HG03460 (cell line): ENCODE measurements at regions not wholly inside any gene's neighbourhood (a gene's known extent, or its start where the extent isn't known, plus 50 kb on each side); places are given as distances from the start of the nearest gene placed in this dataset.

Source experiments
- ATAC-seq: cut with Tn5 transposase; IDR thresholded peaks from one replicate; pipeline ENCODE4 v1.9.1; 2021; ENCODE audit not compliant: unreplicated experiment

GRCh38 chr6:138607478-138608433 is 108.5 kb upstream of the NHSL1 start:
- no peak for ATAC-seq

- no peak for ATAC-seq
Observed at GRCh38 chr6:138608896-138609295, 109.6 kb upstream of the NHSL1 start.

GRCh38 chr6:138609801-138610430 is 110.6 kb upstream of the NHSL1 start:
- ATAC-seq = no peak

- no peak for ATAC-seq
Observed at GRCh38 chr6:138610816-138611215, 111.5 kb upstream of the NHSL1 start.

GRCh38 chr6:138614151-138614550 is 114.9 kb upstream of the NHSL1 start:
- no peak for ATAC-seq

GRCh38 chr6:138618168-138618567 is 118.9 kb upstream of the NHSL1 start:
- no peak for ATAC-seq

- no peak for ATAC-seq
Observed at GRCh38 chr6:138620630-138621029, 121.3 kb upstream of the NHSL1 start.

GRCh38 chr6:138622967-138623366 is 123.7 kb upstream of the NHSL1 start:
- ATAC-seq = no peak

- no peak for ATAC-seq
Observed at GRCh38 chr6:138631566-138631965, 132.3 kb upstream of the NHSL1 start.

GRCh38 chr6:138637822-138638221 is 135.7 kb upstream of the CCDC28A start:
- ATAC-seq = no peak

- no peak for ATAC-seq
Observed at GRCh38 chr6:138638604-138639003, 135.0 kb upstream of the CCDC28A start.

GRCh38 chr6:138640028-138640427 is 133.5 kb upstream of the CCDC28A start:
- no peak for ATAC-seq

- ATAC-seq = no peak
Observed at GRCh38 chr6:138643210-138643609, 130.4 kb upstream of the CCDC28A start.

- ATAC-seq = no peak
Observed at GRCh38 chr6:138645976-138646640, 127.5 kb upstream of the CCDC28A start.

- ATAC-seq = no peak
Observed at GRCh38 chr6:138647006-138647405, 126.6 kb upstream of the CCDC28A start.

- ATAC-seq = no peak
Observed at GRCh38 chr6:138648127-138648526, 125.4 kb upstream of the CCDC28A start.

- ATAC-seq = no peak
Observed at GRCh38 chr6:138651491-138651890, 122.1 kb upstream of the CCDC28A start.

GRCh38 chr6:138652824-138653223 is 120.7 kb upstream of the CCDC28A start:
- ATAC-seq = no peak

- no peak for ATAC-seq
Observed at GRCh38 chr6:138653435-138653834, 120.1 kb upstream of the CCDC28A start.

- ATAC-seq = peak; percentile 99
Observed at GRCh38 chr6:138654715-138655634, 118.6 kb upstream of the CCDC28A start.

GRCh38 chr6:138655828-138656227 is 117.7 kb upstream of the CCDC28A start:
- no peak for ATAC-seq
